HG03095 (cell line): ENCODE measurements at regions not wholly inside any gene's neighbourhood (a gene's known extent, or its start where the extent isn't known, plus 50 kb on each side); places are given as distances from the start of the nearest gene placed in this dataset.

Experiments
- ATAC-seq: cut with Tn5 transposase; IDR thresholded peaks from one replicate; pipeline ENCODE4 v1.9.1; 2021; ENCODE audit warnings: moderate library complexity; ENCODE audit not compliant: unreplicated experiment

DNA sequence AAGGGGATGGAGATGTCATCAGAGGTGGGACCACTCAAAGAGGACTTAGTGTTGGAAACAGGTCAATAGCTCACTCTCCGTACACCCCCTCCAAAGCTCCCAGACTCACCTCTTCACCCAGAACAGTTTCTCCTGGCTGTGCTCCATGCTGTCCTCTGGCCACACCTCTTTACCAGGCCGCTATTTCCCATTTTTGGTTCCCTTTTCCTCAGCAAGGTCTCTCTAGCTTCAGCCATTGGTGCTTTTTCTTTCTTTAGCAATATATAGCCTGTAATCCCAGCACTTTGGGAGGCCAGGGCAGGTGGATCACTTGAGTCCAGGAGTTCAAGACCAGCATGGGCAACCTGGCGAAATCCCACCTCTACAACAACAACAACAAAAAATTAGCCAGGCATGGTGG, 123.6 kb upstream of the SMAD3 start:
- ATAC-seq, result no peak

- ATAC-seq, result no peak
Measured at GRCh38 chr15:66942649-66943390, 122.6 kb upstream of the SMAD3 start.

DNA sequence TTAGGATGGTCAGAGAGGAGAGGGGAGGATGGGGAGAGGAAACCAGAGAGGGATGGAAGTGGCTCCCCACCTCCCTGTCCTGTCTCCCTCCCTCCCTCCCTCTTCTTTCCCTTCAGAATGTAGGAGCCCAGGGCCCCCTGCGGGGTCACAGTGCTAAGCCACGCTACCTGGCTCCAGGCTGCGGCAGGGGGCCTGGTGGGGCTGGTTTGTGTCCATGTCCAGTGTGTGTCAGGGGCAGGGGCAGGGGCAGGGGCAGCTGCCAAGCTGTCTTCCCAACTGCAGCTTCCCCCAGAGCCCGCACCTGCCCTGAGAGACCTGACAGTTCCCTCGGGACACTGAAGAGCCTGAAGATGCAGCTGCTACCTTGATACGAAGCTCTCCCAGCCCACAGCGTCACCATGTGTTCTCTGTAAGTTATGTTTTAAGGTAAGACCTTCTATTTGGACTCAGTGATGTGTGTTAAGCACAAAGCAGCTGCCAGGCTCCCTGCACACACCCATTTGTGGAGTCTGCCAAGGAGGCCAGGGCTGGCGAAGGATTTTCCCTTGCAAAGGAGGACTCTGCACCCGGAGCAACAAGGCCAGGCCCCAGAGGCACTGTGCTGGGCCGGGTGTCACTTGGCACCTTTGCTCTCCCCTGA, 121.8 kb upstream of the SMAD3 start:
- no peak for ATAC-seq

- ATAC-seq, result no peak
Measured at GRCh38 chr15:66944121-66944520, 121.3 kb upstream of the SMAD3 start.

GRCh38 chr15:66945286-66945685, 120.1 kb upstream of the SMAD3 start:
- ATAC-seq, result no peak

DNA sequence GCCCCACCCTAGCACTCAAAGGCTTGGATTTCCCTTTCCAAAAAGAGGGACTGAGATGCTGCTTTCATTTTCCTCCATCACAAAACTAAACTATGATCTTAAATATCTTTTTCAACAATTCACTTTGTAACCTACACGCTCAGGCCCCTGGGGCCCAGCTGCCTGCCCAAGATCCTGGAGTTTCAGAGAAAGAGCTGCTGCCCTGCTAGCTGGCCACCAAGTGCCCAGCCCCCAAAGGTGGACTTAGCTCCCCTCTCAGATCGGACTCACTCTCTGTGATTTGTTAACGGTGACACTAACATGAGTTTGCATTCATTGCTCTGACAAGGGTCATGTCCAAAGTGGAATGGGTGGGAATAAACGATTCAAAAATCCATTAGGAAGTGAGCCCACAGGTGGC, 119.6 kb upstream of the SMAD3 start:
- no peak for ATAC-seq

DNA sequence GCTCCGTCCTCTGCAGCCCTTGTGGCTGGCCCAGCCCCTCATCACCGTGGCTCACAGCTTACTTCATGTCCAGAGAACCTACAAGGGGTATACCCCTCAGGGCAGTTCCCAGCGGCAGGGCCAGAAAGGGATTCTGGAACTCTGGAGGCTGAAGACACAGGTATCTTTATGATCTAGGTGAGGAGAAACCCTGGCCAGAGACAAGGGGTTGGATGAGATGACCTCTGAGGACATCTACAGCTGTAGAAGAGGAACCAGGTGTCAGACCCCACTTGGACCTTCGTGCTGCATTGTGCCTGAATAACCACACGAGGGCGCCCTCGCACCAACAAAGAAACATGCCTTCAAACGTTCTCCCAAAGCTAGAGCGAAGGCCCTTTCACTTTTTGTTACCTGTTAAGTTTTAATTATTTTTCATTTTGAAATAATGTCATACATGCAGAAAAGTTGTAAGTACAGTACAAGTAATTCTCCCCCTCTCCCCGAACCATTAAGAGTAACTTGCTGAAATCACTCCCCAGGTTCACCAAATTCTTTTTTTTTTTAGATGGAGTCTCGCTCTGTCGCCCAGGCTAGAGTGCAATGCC, 118.7 kb upstream of the SMAD3 start:
- no peak for ATAC-seq

GRCh38 chr15:66947471-66947870, 117.9 kb upstream of the SMAD3 start:
- no peak for ATAC-seq

DNA sequence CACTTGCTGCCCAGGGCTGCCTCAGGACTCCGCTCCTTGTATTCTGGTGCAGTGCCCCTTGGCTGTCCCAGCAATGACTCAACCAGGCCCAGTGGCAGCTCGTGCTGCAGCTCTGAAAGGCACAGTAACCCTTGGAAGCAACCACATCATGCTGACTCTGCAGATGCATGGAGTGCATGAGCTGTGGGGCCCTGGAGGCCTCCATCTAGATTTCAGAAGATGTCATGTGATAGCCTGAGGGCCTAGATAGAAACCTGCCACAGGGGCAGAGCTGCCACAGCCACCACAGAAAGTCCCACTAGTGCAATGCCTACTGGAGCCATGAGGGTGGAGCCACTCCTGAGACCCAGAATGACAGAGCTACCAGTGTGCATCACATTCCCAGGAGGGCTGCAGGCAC, 117.1 kb upstream of the SMAD3 start:
- ATAC-seq, result no peak

GRCh38 chr15:66950114-66950513, 115.3 kb upstream of the SMAD3 start:
- no peak for ATAC-seq

DNA sequence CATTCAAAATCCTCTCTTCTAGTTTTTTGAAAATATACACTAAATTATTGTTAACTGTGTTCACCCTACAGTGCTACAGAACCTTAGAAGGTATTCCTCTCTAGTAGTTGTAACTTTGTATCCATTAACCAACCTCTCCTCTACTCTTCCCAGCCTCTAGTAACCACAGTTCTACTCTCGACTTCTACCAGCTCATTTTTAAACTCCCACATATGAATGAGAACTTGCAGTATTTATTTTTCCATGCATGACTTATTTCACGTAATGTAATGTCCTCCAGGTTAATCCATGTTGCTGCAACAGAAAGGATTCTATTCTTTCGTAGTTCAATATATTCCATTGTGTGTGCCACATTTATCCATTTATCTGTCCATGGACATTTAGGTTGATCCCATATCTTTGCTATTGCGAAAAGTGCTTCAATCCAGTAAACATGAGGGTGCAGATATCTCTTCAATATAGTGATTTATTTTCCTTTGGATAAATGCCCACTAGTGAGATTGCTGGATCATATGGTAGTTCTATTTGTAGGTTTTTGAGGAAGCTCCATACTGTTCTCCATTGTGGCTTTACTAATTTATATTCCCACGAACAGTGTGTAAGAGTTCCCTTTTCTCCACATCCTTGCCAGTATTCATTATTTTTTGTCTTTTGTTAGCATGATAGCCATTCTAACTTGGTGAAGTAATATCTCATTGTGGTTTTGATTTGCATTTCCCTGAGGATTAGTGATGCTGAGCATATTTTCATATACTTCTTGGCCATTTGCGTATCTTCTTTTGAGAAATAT, 113.7 kb upstream of the SMAD3 start:
- ATAC-seq, result no peak

- no peak for ATAC-seq
Measured at GRCh38 chr15:66952756-66953522, 112.5 kb upstream of the SMAD3 start.

GRCh38 chr15:66953523-66954229, 111.7 kb upstream of the SMAD3 start:
- no peak for ATAC-seq

- ATAC-seq, result no peak
Measured at GRCh38 chr15:66954601-66955000, 110.8 kb upstream of the SMAD3 start.

GRCh38 chr15:66955001-66955516, 110.3 kb upstream of the SMAD3 start:
- no peak for ATAC-seq

DNA sequence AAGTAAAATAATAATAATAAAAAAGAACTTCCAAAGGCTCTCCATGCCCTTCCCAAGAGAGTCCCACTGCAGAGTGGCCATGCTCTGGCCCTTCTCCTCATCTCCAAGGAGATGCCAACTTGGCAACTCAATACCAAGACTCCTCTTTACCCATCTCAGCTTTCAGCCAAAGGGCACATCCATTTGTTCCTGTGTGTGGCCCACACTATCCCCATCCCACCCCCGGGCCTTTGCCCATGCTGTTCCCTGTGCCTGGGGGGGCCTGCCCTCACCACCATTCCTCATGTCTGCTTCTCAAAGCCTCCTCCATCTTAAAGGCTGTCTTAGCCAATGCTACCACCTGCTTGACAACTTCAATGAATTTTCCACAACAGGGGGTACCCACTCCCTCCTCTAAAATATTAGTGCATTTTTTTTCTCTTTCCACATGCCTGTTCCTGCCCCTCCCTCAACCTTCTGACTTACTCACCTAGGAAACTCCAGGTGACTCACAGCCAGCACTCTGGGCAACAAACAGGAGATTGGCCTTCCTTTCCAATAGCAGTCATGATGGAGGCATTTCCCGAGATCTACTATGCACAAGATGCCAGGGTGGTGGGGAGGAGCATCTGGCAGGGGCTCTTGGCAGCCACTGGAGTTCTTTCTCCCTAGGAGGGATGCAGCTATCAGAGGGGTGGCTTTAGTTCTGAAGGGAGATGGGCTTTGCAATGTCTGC, 109.4 kb upstream of the SMAD3 start:
- no peak for ATAC-seq

- no peak for ATAC-seq
Measured at GRCh38 chr15:66956672-66957430, 108.6 kb upstream of the SMAD3 start.

GRCh38 chr15:66957431-66957720, 108.0 kb upstream of the SMAD3 start:
- ATAC-seq, result no peak

GRCh38 chr15:66959066-66959465, 106.3 kb upstream of the SMAD3 start:
- no peak for ATAC-seq
